NCI-H2107 treated with DMSO at 0.1 percent for 48 hours (cell line): ENCODE measurements at regions not wholly inside any gene's neighbourhood (a gene's known extent, or its start where the extent isn't known, plus 50 kb on each side); places are given as distances from the start of the nearest gene placed in this dataset.
A peak's percentile ranks its signal among the peaks of the same experiment; 100 is the strongest.

Experiments used
- DNase-seq: peaks from one replicate; lab custom pipeline; 2025; ENCODE audit not compliant: unreplicated experiment; lab: John Stamatoyannopoulos, UW

DNA sequence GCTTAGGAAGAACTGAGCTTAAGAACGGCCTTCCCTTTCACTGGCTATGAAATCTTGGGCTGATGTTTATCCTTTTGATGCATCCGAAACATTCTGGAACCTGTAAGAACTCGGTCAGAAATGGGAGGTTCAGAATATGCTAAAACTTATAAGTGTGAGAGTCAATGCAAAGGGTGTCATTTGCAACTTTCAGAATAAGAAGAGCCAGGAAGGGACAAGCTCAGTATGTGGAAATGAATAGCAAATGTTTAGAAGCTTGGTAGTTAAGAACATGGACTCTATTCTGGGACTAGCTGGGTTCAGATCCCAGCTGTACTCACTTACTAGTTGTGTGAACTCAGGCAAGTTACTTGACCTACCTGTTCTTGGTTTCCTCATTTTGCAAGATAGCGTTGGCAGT lies 234.1 kb downstream of the OMA1 start:
- DNase-seq, result no peak

DNA sequence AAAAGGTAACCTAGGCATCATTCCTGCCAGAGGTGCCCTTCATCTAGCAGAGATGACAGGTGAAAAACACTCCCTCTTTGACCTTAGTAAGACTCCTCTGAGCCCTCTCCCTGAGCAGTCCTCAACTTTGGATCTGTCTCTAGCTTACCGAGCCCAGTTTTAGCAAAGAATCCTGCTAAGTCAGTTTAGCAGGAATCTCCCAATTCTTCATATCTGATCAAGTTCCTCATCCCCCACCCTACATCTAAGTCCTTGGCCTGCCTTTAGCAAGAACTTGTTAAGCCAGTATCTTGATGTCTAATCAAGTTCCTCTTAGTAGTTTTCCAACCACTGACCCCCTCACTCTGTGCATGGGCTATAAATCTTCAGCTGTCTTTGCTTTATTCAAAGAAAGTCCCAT lies 235.6 kb downstream of the OMA1 start:
- DNase-seq, result no peak

DNA sequence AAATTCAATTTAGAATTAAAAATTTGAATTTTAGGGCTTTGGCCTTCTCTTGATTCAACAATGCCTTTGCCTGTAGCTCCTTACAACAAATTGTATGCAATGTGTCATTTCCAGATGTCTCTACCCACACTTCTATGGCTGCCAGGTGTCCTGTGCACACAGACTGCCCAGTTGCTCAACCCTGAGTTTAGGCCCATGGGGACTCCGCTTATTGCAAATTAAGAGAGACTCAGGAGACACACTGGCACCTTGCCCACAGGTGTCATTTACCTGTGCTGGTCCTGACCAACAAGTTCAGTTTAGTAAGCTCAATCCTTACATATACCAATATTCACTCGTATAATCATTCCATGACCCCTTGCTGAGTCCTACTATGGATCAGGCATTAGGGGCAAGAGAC lies 236.1 kb downstream of the OMA1 start:
- no peak for DNase-seq

DNA sequence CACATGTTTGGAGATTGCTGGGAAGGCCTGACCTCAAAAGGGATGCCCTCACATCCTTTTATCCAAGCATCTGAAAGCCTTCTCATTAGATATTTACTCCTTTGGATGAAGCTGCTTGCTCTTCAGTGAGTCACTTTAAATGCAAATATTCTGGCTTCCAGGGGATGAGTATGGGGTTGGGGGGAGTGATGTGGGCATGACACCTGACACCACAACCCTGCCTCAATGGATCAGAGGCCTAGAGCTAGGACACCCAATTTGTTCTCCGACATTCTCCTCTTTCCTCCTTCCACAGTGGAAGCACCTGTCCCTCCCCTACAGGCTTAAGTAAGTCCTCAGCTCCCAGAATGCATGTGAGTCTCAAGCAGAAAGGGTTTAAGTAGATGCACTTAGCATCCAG lies 238.3 kb downstream of the OMA1 start:
- peak; percentile 83 for DNase-seq

- DNase-seq, result no peak
Measured at GRCh38 chr1:58307431-58307830, 239.1 kb downstream of the OMA1 start.

- no peak for DNase-seq
Measured at GRCh38 chr1:58305622-58306021, 240.9 kb downstream of the OMA1 start.

GRCh38 chr1:58304346-58304975 lies 242.1 kb downstream of the OMA1 start:
- no peak for DNase-seq

DNA sequence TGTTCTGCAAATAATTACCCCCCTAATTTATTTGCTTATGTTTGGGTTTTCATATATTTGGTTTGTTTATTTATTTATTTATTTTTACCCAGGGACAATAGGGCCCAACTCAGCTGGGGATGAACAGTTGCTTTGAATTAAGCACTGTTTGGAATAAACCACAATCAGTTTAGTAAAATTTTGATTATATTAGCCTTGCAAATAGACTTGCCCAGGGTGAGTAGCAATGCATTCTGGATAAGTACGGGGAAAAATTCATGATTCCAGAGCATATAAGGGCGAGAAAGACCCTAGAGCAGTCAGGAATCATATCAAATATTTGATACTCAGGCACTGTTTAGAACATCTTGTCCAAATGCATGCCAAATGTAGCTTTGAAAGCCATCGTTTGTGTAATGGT lies 242.7 kb downstream of the OMA1 start:
- DNase-seq, result no peak

- peak; percentile 59 for DNase-seq
Measured at GRCh38 chr1:58293388-58293787, 253.1 kb downstream of the OMA1 start.

DNA sequence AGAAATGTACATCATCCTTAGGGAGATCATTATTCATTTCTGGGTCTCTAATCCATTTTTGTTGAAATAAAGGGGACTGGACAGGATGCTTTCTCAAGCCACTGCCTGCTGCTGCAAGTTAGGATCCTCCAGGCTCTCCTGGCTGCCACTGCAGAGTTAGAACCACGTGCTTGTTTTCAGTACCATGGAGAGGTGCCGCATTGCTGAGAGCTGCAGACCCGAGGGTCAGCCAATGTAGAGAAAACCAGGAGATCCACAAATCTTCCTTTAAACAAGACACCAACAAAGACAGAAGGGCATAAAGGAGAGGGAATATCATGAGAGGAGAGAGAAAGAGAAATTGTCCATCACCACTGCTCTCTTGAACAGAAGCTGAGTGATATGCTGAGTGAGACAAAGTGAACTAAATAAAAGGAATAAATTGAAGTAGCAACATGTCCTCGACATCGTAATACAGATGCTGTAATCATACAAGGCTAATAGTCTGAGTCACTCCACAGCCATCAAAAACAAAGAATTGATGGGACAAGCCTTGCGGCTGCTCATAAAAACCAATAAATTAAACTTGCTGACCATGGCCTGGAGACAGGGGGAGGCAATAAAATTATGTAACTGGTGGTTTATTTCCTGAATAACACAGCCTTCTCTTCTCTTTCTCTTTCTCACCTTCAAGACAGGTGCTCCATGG lies 255.7 kb downstream of the OMA1 start:
- no peak for DNase-seq

GRCh38 chr1:58288624-58289142 lies 257.8 kb downstream of the OMA1 start:
- DNase-seq, result no peak

- peak; percentile 53 for DNase-seq
Measured at GRCh38 chr1:58287894-58288623, 258.5 kb downstream of the OMA1 start.

- DNase-seq, result no peak
Measured at GRCh38 chr1:58284225-58284510, 262.4 kb downstream of the OMA1 start.

- DNase-seq, result no peak
Measured at GRCh38 chr1:58283388-58284224, 262.9 kb downstream of the OMA1 start.

DNA sequence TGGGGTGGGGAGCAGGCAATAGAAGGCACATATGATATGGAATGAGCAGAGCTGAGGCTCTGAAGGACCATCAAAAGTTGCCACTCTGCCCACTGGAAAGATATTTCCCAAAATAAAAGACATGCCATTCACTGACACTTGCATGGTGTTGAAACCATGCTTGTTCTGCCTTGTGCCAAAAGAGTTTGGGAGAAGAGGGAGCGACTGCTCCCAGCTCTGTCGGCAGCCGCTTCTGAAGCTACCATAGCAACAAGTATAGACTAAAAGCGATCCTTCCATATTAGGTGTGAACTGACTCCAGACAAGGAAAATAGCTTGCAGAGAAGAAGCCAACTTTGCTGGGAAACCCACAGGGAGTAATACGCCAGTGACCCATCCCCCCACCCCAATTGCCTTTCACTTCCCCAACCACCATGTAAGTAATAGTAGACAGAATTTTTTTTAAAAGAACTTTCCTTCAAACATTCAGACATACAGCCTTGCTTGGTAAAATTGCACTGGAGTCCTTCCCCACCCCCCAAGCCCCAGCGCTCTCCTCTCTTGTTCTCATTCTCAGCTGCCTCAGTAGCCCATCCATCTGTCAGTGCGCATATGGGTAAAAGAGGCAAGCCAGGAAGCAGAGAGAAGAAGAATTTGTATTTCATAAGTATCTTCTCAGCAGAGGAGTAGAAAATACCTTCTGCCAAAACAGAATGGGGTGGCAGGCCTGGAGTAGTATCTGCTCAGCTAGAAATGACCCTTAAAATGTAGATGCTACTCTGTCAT lies 263.7 kb downstream of the OMA1 start:
- DNase-seq, result no peak

DNA sequence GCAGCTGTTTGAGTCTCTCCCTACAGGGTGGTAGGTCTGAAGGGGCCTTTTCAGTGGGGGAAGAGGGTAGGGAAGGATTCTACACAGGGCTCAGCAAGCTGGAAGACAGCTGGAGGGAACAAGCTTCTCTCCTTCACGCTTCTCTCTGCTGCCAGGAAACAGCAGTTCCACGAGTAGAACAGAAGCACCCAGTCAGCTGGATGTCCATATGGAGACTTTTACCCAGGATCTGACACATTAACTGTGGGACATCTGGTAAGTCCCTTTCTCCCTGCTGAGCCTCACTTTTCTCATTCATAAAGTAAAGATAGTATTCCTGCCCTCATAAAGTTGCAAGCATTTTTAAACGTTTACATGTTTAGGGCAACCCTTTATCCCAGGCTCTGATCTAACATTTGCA lies 280.3 kb downstream of the OMA1 start:
- DNase-seq, result no peak

GRCh38 chr1:58264462-58264861 lies 282.1 kb downstream of the OMA1 start:
- DNase-seq, result no peak

GRCh38 chr1:58262702-58263101 lies 283.8 kb downstream of the OMA1 start:
- DNase-seq, result no peak

DNA sequence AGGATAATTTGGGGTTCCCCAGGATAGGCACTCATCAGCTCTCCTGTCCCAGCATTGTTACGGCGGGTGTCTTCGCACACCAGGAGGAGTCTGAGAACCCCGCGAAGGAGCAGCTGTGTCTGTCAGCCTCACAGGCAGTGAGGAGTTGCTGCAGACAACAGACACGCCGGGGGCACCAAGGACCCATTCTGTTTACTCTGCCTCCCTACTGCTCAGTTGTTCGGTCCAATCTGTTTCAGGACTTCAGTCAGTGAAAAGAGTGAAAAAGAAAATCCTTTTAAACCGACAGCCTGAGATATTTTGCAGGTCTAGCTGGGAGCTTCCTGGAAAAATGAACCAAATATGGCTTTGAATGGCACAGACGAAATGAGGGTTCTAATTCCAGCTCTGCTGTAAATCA lies 288.4 kb downstream of the OMA1 start:
- DNase-seq, result no peak

GRCh38 chr1:58257003-58257402 lies 289.5 kb downstream of the OMA1 start:
- no peak for DNase-seq

DNA sequence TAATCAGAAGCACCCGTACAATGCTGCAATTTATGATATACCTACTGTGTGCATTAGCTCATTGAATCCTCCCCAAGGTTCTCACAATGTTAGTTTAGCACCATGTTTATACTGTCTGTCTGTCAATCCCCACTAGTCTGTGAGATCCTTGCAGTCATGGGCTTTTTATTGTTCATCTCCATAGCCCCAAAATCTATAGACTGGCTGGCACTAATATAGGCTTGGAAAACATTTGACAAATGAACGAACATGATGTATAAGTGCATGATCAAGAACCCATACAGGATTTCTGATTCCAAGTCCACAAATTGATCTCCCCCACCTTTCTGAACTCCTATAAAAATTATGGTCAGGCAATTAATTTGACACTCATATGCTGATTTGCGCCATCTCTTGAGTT lies 290.0 kb downstream of the OMA1 start:
- no peak for DNase-seq
